Stimulated activated CD4-positive, alpha-beta T cell treated with anti-CD3 and anti-CD28 coated beads, Interleukin-1b, Interleukin-23, amount 100 ng/mL, for 48 hours (primary cell): ENCODE measurements at regions not wholly inside any gene's neighbourhood (a gene's known extent, or its start where the extent isn't known, plus 50 kb on each side); places are given as distances from the start of the nearest gene placed in this dataset.
"Not testable (repeated sequence)": the region's sequence is repeated elsewhere in the genome, so short reads cannot be mapped to it uniquely, and the experiment has no call there.

ENCODE experiments used
- DNase-seq: peaks from one replicate; pipeline ENCODE4 v3.0.0-alpha.2; 2020

DNA sequence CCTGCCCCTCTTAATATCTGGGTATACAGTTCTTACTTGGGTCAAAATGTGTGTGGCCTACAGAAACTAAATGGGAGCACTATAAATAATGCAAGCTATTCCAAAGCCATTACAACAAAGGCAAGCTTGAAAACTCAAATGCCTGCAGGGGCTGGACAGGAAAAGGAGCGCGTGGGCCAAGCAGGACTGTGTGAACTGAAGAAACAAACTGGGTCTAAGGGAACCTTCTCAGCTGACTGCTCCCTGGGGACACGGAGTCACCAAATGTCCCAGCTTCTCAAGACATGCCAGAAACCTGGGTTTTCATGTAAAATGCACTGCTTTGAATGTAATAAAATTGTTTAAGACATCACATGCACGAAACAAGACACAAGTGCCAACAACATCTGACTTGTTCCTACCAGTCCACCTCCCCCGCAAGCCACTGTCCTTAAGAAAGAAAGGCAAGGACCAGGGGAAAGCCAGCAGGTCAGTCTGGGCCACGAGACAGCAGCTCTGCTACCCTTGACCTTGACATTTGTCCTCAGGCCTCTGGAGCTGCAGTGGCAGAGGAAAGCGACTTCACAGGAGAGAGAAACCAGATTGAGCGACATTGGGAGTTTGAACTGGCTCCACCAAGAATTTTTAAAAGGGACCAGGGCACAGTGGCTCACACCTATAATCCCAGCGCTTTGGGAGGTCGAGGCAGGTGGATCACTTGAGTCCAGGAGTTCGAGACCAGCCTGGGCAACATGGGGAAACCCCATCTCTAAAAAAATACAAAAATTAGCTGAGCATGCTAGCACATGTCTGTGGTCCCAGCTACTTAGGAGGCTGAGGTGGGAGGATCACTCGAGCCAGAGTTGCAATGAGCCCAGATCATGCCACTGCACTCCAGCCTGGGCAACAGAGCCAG, 89.7 kb upstream of the SH3BP4 start:
- DNase-seq = no peak

DNA sequence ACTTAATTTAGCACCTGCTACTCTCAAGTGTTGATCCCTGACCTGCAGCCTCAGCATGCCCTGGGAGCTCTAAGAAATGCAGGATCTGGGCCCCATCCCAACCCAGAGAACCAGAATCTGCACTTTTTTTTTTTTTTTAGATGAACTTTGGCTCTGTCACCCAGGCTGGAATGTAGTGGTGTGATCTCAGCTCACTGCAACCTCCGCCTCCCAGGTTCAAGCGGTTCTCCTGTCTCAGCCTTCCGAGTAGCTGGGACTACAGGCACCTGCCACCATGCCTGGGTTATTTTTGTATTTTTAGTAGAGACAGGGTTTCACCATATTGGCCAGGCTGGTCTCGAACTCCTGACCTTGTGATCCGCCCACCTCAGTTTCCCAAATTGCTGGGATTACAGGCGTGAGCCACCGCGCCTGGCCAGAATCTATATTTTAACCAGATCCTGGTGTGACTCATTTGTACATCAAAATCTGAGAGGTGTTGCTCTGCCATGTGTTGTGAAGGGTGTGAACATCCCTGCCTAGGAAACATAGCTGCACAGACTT, 92.4 kb upstream of the SH3BP4 start:
- DNase-seq = not testable (repeated sequence)

DNA sequence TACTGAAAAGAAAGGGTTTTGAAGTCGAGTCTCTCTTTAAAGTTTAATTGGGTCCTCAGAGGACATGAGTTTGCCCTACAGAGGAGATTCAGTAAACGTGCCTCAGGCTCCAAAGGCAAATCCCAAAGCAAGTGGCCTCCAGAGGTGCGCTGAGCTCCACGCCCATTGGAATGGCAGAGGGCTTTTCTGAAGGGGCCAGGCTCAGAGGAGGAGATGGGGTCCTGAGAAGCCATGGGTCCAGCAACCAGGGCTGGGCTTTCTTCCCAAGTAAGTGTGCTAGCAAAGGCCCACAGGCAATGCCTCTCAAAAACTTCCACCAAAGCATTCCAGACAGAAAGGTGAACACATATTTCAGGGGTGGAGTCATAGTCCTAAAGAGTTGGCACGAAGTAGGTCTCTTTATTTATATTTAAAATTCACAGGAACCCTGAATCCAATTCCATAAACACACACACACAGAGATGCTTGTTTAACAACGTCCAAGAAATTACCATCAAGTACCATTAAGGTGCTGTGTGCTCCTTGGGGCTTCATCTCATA, 93.0 kb upstream of the SH3BP4 start:
- no peak for DNase-seq

GRCh38 chr2:234858145-234858544, 93.7 kb upstream of the SH3BP4 start:
- DNase-seq = no peak

DNA sequence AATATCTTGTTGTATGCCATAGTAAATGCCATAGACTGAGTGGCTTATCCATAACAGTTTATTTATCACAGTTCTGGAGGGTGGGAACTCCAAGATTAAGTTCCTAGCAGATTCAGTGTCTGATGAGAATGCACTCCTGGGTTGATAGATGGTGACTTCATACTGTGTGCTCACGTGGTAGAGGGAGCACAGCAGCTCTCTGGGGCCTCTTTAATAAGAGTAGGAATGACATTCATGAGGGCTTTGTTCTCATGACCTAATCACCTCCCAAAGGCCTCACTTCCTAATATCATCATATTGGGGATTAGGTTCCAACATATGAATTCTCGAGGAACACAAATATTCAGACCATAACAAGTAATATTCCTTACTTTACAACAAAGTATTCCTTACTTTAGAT, 98.1 kb upstream of the SH3BP4 start:
- no peak for DNase-seq

GRCh38 chr2:234852941-234853340, 98.9 kb upstream of the SH3BP4 start:
- DNase-seq = no peak

DNA sequence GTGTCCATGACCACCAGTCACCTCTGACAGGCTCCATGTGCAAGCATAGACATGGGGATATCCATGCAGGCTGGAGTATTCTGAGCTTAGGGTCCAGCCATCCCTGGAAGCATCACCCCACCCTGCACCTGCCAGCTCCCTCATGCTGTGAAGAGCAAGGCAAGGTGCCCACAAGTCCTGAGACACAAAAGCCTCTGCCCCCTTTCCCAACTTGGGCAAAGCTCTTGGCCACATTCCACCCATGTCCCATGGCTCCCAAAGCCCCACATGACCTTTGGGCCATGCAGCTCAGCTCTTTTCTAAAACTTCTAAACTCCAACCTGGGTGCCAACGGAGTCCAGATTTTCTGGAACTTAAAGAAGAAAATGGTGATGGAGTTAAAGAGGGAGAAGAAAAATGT, 99.8 kb upstream of the SH3BP4 start:
- no peak for DNase-seq

GRCh38 chr2:234851451-234851850, 100.4 kb upstream of the SH3BP4 start:
- DNase-seq = no peak

DNA sequence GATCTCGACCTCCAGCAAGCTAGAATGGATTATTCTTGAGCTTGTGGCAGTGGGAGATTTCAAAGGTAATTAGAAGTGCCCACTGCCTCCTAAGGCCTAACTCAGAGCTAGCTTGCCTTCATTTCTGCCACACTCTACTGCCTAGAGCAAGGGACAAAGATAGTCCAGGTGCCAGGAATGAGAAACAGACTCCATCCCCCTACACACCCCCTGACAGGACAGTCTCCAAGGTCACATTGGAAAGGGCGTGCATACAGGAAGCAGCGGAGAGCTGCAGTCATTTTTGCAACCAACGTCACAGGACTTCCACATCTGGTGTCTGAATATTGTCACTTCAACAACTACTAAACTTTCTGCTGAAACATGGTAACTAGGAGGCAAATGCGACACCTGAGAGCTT, 101.0 kb upstream of the SH3BP4 start:
- no peak for DNase-seq

DNA sequence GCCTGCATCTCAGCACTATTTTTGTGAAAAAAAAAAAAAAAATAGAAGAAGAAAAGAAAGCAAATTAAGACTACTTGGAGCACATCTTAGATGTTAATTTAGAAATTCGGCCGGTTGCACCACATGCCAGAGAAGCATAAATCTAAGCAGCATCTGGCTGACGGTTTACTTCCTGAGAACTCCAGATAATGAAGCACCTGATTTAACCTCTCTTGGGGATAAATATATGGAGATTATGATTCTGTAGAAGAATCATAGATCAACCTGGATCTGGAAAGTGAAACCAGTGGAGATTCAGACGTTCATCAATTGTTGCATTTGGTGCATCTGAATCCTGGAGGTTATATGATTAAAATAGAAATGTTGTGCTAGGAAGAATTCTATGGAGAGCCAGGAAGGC, 102.1 kb upstream of the SH3BP4 start:
- no peak for DNase-seq

GRCh38 chr2:234848578-234848977, 103.2 kb upstream of the SH3BP4 start:
- DNase-seq = no peak

- no peak for DNase-seq
Observed at GRCh38 chr2:234847639-234848038, 104.2 kb upstream of the SH3BP4 start.

- DNase-seq = no peak
Observed at GRCh38 chr2:234847364-234847635, 104.5 kb upstream of the SH3BP4 start.

- no peak for DNase-seq
Observed at GRCh38 chr2:234846599-234847363, 105.0 kb upstream of the SH3BP4 start.

GRCh38 chr2:234845602-234846590, 105.9 kb upstream of the SH3BP4 start:
- no peak for DNase-seq

GRCh38 chr2:234843411-234843810, 108.4 kb upstream of the SH3BP4 start:
- DNase-seq = no peak

GRCh38 chr2:234842753-234843152, 109.1 kb upstream of the SH3BP4 start:
- no peak for DNase-seq

DNA sequence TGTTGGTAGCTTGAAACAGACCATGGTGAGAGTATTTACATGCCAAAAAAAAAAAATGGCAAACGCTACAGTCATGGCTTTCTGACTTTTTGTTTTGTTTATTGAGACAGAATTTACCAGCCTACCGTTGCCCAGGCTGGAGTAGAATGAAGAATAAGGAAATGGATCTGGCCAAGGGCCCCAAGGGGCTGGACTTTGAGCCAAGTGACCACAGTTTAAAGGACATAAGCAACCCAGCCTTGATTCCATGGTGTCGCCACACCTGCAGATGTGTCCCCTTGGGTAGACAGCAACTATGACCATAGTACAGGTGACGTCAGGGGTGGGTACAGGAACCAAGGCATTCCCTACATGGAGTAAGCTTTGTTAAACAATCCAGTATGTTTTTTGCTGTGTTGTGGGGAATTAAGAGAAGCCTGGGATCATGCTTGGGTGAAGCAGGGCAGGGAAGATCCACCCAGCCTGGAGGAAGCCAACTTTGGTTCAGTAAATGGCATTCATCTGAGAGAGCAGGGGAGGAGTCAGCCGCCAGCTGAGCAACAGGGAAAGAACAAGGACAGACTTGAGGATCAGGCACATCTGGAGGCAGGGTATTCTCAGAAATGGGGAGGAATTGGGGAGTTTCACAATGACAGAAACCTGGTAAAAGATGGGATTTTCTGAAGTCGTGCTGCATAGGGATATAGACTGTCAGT, 110.3 kb upstream of the SH3BP4 start:
- DNase-seq = no peak

GRCh38 chr2:234840336-234840735, 111.5 kb upstream of the SH3BP4 start:
- no peak for DNase-seq

GRCh38 chr2:234839285-234839684, 112.5 kb upstream of the SH3BP4 start:
- no peak for DNase-seq

- no peak for DNase-seq
Observed at GRCh38 chr2:234836271-234836670, 115.5 kb upstream of the SH3BP4 start.

DNA sequence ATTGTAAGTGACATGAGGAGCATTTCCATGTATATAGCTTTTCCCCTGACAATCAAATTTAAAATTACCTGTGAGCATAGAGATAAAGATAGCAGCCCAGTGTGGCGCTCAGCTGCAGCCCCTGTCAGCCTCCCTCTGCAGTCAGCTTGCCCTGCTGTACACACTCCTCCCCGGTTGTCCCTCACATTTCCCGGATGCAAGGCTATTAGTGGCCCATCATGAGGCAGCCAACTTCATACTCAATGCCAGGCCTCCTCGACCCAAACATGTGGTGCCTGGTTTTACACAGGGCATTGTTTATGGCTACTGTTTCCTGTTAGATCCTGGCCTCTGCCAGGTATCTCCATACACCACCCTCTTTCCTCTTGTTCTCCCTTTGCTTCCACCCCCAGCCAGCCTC, 116.1 kb upstream of the SH3BP4 start:
- DNase-seq = no peak
